ENCODE measurements at regions not wholly inside any gene's neighbourhood (a gene's known extent, or its start where the extent isn't known, plus 50 kb on each side); places are given as distances from the start of the nearest gene placed in this dataset.
"Not testable (repeated sequence)": the region's sequence is repeated elsewhere in the genome, so short reads cannot be mapped to it uniquely, and the experiment has no call there.

- DNase-seq, result not testable (repeated sequence)
Measured at GRCh38 chr13:86253497-86253896, 454.3 kb upstream of the SLITRK6 start.

GRCh38 chr13:86255820-86256219 is 456.6 kb upstream of the SLITRK6 start:
- not testable (repeated sequence) for DNase-seq

- DNase-seq, result no peak
Measured at GRCh38 chr13:86269511-86269910, 470.3 kb upstream of the SLITRK6 start.

GRCh38 chr13:86282442-86282841 is 483.2 kb upstream of the SLITRK6 start:
- no peak for DNase-seq

- no peak for DNase-seq
Measured at GRCh38 chr13:86283031-86283430, 483.8 kb upstream of the SLITRK6 start.

- DNase-seq, result no peak
Measured at GRCh38 chr13:86298725-86299124, 499.5 kb upstream of the SLITRK6 start.

GRCh38 chr13:86299128-86299527 is 499.9 kb upstream of the SLITRK6 start:
- no peak for DNase-seq

- DNase-seq, result no peak
Measured at GRCh38 chr13:86309881-86310280, 510.7 kb upstream of the SLITRK6 start.

GRCh38 chr13:86313421-86313820 is 514.2 kb upstream of the SLITRK6 start:
- DNase-seq, result no peak

GRCh38 chr13:86318450-86318849 is 519.2 kb upstream of the SLITRK6 start:
- DNase-seq, result no peak

GRCh38 chr13:86324191-86324590 is 525.0 kb upstream of the SLITRK6 start:
- DNase-seq, result no peak

GRCh38 chr13:86355301-86355700 is 556.1 kb upstream of the SLITRK6 start:
- no peak for DNase-seq

- no peak for DNase-seq
Measured at GRCh38 chr13:86357106-86357505, 557.9 kb upstream of the SLITRK6 start.

- not testable (repeated sequence) for DNase-seq
Measured at GRCh38 chr13:86363749-86364148, 564.5 kb upstream of the SLITRK6 start.

GRCh38 chr13:86368924-86369323 is 569.7 kb upstream of the SLITRK6 start:
- DNase-seq, result no peak

- DNase-seq, result no peak
Measured at GRCh38 chr13:86377451-86377850, 578.2 kb upstream of the SLITRK6 start.

GRCh38 chr13:86378628-86379027 is 579.4 kb upstream of the SLITRK6 start:
- no peak for DNase-seq

GRCh38 chr13:86383151-86383550 is 583.9 kb upstream of the SLITRK6 start:
- no peak for DNase-seq

GRCh38 chr13:86383561-86383960 is 584.3 kb upstream of the SLITRK6 start:
- DNase-seq, result no peak

- DNase-seq, result no peak
Measured at GRCh38 chr13:86397635-86398034, 598.4 kb upstream of the SLITRK6 start.

- no peak for DNase-seq
Measured at GRCh38 chr13:86399572-86399971, 600.4 kb upstream of the SLITRK6 start.

- no peak for DNase-seq
Measured at GRCh38 chr13:86402500-86402899, 603.3 kb upstream of the SLITRK6 start.

GRCh38 chr13:86403181-86403580 is 604.0 kb upstream of the SLITRK6 start:
- no peak for DNase-seq

- no peak for DNase-seq
Measured at GRCh38 chr13:86409466-86410241, 610.4 kb upstream of the SLITRK6 start.

GRCh38 chr13:86425170-86425815 is 626.1 kb upstream of the SLITRK6 start:
- no peak for DNase-seq

Measured in NCI-H2171 treated with DMSO at 0.1 percent for 48 hours (cell line).